ENCODE measurements at regions not wholly inside any gene's neighbourhood (a gene's known extent, or its start where the extent isn't known, plus 50 kb on each side); places are given as distances from the start of the nearest gene placed in this dataset.

DNA sequence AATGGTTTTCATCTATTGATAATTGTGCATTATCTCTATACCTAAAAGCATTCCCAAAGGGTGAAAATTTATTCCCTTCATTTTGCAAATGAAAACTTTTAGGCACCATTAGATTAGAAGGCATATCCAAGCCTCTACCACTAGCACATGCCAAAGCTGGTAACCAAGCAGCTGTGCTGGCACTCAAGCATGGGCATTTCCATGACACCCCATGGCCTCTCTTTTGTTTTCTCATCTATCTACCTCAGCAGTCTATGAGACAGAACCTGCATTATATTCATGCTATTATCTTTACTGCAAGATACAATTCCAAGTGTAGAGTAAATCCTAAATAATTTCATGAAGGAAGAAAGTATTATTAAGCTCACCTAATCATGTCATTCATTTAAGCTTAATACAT, 334.3 kb upstream of the LRRC7 start:
- no peak for DNase-seq (ENCODE audit: low spot score)

DNA sequence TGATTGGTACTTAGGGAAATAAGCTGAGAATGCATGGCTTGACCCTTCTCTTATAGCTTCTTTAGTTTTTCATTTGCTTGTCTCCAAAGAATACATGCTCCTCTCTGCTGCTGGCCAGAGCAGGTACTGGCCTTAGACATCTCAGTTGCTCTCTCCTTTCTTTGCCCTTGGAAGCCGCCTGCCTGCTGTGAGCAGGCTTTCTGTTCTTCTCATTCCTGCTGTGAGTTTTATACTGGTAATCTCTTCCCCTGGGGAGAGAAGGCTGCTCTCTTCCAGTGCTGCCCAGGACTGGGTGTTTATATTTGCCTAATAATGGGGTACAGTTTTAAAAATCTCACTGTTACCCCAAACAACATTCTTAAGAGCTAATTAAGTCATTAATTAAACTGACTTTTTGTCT, 323.5 kb upstream of the LRRC7 start:
- DNase-seq (ENCODE audit: low spot score), result no peak

DNA sequence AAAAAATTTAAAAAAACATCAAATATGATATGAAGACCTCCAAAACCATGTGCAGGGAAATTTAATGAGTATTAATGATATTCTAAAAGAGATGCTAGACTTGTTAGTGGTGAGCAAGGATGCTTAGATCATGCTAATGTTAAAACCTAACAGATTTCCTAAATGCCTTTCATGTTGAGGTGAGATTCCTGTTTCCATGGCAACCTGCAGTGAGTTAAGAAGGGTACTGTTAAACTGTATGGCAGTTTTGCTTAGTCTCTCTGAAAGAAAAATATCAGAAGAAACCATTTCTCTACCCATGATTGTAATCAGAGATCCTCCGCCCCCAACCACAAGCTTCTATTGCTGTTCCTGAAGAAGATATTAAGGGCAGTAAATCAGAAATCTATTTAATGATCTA, 321.6 kb upstream of the LRRC7 start:
- DNase-seq (ENCODE audit: low spot score), result peak; percentile 58

DNA sequence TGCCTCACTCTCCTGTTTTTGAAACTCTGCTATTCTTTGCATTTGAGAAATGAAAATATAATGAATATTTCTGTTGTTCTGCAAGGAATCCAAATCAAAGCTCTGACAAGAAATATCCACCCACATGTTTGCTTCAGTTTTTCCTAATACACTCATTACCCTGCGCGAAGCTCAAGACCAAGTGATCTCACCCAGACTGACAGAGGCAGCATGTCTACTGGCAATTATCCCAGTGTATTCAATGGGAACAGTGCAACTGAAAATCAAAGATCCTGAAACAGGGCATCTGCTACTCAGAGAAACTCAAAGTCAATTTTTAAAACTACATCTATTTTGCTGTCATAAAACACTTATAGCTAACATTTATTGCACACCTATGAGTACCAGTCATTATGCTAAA, 321.0 kb upstream of the LRRC7 start:
- DNase-seq (ENCODE audit: low spot score), result peak; percentile 14

DNA sequence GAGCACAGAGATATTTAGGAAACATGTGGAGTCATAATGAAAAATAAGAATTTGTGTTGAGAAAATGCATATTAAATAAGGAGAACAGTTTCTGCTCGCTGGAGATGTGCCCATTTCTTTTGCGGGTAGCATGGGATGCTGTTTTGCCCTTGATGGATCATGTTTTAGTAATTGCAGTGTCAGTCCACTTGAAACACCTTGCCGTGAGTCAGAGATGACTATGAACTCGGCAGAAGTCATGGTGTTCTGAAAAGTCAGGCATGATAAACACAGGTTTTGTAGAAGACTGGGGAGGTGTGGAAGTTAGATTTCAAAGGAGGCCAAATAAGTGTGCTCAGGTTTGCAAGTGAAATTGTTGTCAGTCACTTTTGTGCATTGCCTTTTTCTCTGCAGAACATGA, 315.0 kb upstream of the LRRC7 start:
- DNase-seq (ENCODE audit: low spot score), result no peak

DNA sequence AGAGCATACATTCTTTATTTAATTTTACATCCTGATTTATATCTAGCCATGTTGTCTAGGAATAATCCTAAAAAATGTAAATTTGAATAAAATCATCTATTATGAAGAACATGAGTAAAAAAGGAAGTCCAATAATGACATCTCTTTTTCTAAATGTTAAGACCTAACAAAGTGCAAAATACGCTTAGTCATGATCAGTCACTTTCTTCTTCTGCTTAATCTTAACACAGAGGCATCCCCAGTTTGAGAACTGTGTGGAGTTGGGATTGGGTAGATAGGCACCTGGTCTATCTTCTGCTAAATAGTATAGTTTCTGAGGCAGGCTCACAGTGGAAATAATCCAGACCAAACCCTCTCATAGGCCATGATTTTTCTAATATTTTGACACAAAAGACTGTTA, 311.7 kb upstream of the LRRC7 start:
- DNase-seq (ENCODE audit: low spot score), result no peak

DNA sequence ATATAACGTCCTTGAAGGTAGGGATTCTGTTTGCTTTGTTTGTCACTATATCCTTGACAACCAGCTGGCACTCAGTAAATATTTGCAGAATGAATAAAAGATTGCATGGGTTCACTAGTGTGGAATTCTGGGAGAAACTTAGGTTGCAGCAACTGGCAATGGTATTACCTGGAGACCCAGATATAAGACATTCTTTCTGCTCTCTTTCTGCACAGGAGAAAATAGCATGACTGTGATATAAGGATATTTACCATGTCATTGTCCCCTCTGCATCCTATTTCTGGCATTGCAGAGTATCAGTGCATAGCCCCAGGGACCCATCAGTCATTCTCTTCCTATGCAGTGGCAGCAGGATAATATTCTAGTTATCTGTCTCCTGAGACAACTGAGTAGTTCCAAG, 308.9 kb upstream of the LRRC7 start:
- DNase-seq (ENCODE audit: low spot score), result no peak

DNA sequence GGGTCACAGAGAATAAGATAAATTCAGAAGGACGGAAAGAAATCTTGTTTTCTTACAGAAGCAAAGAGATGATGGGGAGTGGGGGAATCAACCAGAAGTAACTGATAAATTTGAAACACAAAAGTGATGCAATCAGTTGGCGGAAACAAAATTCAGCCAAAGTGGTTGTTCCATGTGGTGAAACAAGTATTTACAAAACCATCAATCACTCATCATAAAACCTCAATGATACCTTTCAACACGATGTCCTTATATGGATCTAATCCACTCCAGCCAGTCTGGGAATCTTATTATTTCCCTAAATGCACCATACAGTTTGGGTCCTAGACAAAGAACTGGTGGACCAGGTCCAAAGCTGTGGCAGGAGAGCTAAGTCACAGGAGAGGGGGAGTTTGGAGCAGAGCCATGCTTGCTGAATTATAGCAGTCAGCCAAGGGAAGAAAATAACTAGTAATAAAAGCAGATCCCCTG, 303.8 kb upstream of the LRRC7 start:
- no peak for DNase-seq (ENCODE audit: low spot score)

DNA sequence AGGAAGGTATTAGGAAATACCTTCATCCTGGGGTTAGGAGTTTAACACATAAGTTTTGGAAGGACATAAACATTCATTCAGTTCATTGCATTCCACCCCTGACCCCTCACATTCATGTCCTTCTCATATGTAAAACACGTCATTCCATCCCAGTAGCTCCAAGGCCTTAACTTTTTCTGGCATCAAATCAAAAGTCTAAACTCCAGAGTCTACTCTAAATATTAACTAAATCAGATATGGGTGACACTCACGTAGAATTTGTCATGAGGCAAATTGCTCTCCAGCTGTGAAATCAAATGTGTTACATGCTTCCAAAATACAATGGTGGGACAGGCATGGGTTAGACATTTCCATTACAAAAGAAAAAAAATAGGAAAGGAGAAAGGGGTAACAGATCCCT, 298.2 kb upstream of the LRRC7 start:
- no peak for DNase-seq (ENCODE audit: low spot score)

DNA sequence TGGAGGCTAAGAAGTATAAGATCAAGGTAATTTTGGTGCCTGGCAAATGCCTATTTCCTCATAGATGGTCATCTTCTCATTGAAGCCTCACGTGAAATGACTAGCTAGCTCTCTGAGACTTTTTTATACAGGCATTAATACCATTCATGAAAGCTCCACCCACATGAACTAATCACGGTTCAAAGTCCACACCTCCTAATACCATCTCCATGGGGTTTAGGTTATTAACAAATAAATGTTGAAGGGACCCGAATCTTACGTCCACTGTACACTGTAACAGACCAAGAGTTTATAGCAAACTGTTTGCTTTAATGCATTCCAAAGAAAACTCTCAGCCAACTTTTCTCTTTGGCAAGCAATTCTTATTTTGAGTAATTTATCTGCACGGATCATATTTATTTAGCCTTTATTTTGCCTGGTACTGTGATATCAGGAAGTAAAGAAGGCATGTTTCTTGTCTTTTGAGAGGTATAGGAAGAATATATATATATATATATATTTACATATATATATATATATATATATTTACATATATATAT, 296.1 kb upstream of the LRRC7 start:
- DNase-seq (ENCODE audit: low spot score), result no peak

DNA sequence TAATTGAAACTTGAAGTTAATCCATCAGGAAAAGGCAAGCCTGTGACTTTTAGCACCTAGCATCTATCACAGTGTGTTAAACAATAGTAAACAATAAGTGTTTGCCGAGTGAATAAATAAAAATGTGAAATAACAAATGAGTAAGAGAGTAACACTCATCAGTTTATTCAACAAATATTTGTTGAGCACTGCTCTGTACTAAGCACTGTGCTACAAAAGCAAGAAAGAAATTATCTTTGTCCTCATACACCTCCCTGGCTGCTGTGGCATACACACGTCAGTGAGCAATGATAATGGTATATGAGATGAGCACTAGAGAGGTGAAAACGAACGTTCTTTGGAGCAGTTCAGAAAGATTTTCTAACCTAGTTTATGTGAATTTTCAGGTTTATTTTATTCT, 295.0 kb upstream of the LRRC7 start:
- DNase-seq (ENCODE audit: low spot score), result no peak

DNA sequence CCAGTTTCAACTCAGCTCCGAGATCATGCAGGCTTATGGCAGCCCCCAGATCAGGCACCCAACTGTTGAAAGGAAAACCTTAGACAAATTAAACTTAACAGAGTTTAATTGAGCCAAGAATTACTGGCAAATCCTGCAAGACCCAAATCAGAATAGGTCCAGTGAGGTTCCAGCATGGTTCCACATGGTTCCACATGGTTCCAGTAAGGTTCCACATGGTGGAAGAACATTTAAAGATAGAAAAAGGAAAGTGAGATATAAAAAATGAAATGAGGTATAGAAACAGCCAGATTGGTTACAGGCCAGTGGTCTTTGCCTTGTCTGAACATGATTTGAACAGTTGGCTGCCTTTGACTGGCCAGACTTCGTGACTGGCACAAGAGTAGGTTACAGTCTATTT, 288.8 kb upstream of the LRRC7 start:
- DNase-seq (ENCODE audit: low spot score), result no peak

DNA sequence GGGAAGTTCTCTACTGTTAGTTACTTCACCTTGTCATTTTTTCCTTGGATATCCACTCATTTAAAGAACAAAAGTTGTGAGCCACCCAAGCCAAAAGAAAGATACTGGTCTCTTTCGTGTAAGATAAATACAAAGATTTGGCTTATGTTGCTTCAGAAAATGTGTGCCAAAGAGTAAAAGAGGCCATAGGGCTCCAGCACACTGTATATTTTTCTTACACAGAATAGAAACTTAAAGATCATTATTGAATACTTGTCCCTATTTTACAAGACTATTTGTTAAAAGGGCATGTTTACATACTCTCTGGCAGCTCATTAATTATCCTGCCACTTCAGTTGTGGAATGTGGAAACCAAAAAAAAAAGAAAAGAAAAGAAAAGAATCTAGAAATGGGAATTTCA, 284.2 kb upstream of the LRRC7 start:
- no peak for DNase-seq (ENCODE audit: low spot score)

DNA sequence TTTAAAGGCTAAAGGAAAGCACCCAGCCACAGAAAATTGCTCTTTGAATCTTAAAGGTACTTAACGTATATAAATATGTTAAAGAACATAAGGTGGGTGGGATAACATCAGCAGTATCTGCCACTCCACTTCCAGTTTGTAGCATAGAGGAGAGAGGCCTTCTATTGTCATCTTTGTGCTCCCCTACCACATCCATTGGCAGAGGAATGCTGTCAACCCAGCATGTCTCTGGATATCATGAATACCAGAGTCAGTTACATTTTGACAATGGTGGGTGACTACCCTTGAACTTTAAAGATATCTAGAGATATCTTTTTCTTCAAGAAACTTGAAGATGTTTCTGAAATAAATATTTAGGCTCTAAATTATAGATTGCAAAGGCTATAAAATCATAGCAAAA, 283.2 kb upstream of the LRRC7 start:
- DNase-seq (ENCODE audit: low spot score), result no peak

DNA sequence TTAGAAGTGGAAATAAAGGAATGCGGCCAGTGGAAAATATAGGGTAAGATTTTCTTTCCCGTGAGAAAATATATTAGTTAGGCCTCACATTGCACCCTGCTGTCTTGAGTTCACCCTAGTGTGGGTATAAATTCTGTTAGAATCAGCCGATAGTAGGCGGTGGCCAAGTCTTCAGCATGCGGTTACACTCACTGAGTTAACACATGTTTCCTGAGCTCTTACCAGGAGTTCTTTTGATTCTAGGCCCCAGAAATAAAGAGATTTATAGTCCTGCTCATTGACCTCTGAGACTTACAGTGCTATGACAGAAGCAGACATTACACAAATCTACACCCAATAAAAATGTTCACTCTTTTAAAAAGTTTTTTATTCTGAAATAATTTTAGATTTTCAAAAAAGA, 279.3 kb upstream of the LRRC7 start:
- no peak for DNase-seq (ENCODE audit: low spot score)

DNA sequence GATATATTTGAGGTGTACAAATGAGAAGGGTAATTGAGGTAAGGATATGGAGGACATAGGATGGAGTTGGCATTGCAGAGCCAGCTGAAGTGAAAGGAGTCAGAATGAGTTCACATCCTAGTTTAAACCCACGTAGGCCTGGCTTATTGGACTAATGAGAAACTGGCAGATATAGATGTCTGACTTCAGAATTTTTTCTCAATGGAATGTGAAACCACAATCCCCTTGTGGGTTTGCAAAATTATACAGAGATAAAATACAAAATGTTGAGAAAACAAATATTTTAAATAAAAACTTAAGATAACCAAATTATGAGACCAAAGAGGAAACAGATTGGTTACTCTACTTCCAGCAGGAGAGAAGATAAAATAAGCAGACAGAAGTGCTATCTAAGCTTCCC, 277.4 kb upstream of the LRRC7 start:
- no peak for DNase-seq (ENCODE audit: low spot score)

DNA sequence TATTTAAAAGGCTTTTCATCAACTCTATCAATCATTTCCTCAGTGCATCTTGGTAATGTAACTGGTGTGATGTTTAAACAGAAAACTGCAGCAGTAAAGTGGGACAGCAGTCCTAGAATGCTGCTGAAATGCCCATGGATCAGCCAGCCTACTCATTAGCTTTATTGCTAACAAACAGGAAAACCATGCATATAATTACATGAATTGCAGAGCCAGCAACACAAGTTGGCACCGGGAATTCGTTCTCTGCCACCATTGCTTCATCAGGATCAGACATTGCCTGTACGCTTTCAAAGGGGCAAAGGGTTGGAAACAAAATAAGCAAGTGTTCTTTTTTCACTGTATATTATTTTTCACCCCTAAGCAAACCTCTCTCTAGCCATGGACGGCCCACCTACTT, 276.2 kb upstream of the LRRC7 start:
- DNase-seq (ENCODE audit: low spot score), result no peak

DNA sequence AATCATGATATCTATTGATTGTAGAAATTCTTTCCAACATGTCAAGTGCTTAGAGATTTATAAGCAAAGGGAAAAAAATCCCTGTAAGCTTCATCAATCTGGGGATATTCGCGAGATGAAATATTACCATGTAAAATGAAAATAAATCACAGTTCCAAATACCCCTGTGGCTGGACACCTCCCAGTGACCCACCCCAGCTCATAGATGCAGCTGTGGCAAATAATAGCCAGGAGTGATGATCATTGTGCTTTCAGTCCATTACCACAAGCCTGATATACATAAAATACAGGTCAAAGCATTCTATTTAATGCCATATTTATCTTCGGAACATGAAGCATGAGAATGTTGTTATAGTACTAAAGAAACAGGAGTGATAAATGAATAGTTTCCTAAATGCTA, 274.9 kb upstream of the LRRC7 start:
- DNase-seq (ENCODE audit: low spot score), result no peak

DNA sequence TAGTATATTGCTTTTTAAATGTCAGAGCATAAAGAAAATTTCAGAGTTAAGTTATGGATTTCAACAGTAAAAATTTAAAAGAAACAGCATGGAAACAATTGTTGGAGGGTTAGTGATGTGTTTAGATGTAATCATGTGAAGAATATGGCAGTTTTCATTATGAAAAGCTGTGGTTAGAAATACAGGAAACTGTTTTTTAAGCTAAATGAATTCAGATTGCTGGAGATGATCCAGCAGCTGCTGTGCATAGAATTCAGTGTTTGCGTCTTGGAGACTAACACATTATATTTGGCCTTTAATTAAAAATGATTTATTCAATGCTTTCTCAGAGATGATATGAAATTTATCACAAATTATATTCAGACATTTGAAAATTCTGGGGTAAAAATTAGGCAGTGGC, 273.6 kb upstream of the LRRC7 start:
- DNase-seq (ENCODE audit: low spot score), result no peak

DNA sequence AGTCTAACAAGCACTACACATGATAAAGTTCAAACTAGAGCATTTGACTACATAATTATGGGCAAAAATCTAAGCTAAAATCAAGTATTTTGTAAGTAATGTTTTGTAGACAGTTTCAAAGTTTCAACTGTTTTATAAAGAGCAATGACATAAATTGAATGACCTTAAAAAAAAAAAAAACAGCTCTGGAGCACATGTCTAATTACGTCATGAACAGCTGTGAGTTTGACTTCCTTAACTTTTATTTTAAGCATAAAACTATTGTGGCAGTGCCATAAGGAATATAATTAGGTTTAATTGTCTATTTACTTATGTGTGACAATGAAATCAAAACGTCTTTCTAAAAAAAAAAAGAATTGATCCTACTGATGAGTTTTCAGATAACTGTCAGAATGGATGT, 272.5 kb upstream of the LRRC7 start:
- DNase-seq (ENCODE audit: low spot score), result no peak

DNA sequence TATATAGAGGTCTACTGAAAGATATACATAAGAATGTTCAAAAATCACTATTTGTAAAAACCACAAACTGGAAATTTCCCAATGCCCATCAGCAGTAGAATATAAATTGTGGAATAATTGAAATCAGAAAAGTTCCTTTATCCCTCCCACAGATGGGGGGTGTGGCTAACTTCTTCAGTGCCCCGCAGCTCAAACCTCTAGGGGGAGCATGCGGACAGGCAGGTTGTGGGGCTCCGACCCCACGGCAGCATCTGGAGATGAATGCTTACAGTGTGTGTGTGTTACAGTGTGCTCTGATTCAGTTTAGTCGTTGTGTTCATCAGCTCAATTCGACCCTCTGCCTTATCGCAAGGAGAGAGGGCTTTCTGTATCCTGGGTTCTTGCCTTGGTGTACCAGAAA, 262.1 kb upstream of the LRRC7 start:
- no peak for DNase-seq (ENCODE audit: low spot score)

DNA sequence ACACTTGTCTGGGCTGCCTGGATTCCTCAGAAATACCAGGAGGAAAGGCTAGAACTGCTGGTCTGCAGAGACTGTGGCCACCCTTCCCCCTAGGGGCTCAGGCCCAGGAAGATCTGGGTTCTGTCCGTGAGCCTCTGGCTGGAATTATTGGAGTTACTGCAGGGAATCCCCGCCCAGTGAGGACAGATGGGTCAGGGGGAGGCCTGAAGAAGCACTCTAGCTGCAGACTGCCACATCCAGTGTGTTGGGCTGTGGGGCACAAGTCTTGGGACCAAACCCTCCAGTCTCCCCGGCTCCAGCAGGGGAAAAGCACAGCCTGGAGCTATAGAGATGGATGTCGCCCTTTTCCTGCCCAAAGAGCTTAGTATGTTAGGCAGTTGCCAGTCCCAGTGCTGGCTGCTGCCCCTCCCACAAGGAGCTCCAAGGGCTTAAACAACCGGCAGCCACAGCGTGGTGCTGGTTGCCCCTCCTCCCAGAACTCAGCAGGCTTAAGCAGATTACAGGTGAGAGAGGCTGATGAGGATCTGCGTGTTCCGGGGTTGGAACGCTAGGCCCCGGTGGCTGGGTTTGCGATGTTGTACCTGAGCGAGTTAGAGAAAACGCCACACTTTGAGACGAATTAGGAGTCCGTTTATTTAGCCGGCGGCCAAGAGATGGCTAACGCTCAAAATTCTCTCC, 255.5 kb upstream of the LRRC7 start:
- DNase-seq (ENCODE audit: low spot score), result no peak

DNA sequence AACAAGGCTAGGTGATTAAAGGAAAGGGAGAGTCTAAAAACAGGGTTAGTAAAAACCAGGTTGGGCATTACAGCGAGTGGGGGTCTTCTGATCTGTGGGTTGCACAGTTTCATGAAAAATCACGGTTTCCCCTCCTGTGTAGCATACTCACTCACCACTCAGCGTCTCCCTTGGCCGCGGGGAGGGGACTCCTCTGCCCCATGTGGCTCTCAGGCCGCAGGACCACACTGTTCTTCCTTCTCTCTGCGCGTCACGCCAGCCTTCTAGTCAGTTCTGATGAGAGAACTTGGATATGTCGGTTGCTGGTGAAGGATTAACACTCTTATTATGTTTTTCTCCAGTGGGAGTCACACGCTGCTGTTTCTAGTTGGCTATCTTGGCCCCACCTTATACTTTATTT, 254.6 kb upstream of the LRRC7 start:
- DNase-seq (ENCODE audit: low spot score), result no peak

DNA sequence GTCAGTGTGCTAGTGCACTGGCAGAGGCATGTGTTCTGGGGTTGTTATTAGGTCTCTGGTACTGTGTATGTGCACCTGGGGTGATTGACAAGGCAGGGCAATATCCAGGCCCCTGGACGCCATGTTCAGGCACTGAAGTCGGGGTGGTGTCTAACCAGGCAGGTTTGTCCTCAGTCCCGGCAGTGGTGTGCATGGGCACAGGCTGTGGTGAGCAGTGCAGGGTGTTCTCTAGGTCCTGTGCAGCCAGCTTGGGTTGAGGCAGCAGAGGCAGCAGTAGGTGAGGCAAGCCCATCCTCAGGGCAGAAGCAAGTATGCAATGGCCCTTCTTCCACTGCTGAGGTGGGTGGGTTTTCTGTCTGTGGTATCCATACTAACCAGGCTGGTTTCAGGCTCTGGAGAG, 252.3 kb upstream of the LRRC7 start:
- no peak for DNase-seq (ENCODE audit: low spot score)

DNA sequence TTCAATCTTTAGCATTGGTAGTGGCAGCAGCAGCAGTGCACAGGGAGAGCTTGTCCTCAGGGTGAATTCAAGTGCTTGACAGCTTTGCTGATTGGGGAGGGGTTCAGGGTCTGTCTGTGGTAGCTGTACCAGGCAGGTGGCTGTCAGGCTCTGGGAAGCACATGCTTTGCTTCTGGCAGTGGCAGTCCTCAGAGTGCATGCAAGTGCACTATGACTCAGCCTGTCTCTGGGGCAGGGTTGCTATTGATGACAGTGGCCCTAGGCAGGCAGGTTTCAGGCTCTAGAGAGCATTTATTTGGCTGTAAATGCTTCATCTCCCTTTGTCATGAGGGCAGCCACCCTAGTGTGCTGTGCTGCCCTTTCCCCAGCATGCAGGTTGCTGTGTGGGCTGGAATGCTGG, 251.9 kb upstream of the LRRC7 start:
- DNase-seq (ENCODE audit: low spot score), result no peak
